ENCODE measurements at regions not wholly inside any gene's neighbourhood (a gene's known extent, or its start where the extent isn't known, plus 50 kb on each side); places are given as distances from the start of the nearest gene placed in this dataset.

DNA sequence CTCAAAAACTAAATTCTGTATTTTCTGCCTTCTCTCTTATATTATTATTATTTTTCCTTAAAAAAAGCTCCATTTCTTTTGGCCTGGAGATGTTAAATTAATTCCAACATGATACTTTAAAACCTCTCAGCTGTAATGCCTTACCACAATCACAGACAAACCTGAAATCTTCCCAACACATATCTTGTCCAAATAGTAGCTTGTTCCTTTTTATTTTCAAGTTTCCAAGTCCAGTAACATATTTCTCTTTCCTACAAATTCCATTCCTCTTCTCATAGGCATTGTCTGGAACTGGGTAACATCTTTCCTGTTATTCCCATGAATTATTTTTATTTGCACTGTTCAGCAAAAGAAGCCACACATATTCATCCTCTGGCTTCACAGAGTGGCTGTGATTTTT, 137.0 kb downstream of the SLITRK6 start:
- Histone ChIP-seq H2AFZ (no peak overlapping the region), H3K79me2 (ENCODE audit: low read depth) (no peaks in the 10 kb centered on the region), H3K4me2 (no peak overlapping the region), H3K4me1 (replicated peaks; ENCODE audit: insufficient read depth) (no peaks in the 10 kb centered on the region; the same call in 1 of the 2 replicates), H3K27me3 (ENCODE audit: insufficient read depth, low read depth) (no peaks in the 10 kb centered on the region), H3K9me3 (ENCODE audit: insufficient read depth, low read depth) (0 out of 2 replicates have a peak, but pooled peaks cover 4% of the 10 kb centered on the region), H4K20me1 (ENCODE audit: insufficient read depth) (no peaks in the 10 kb centered on the region), H3K36me3 (ENCODE audit: low read depth) (no peaks in the 10 kb centered on the region), H3K9me2 (ENCODE audit: insufficient read depth) (no peaks in the 10 kb centered on the region; the same call in 1 of the 2 replicates), H3K27ac (no peak overlapping the region), H3F3A (ENCODE audit: insufficient read depth, low read depth) (no peaks in the 10 kb centered on the region), H3K4me3 (no peak overlapping the region)
- ChIA-PET POLR2A (ENCODE audit: unreplicated experiment) (no interaction called here), CTCF (no interaction called here)
- BruUV-seq (replicated peaks), result no TSS peak
- no peak for TF ChIP-seq EZH2 (IDR thresholded peaks at IDR 0.05; ENCODE audit: low read depth)
- intact Hi-C loops (cut with micrococcal nuclease; ENCODE audit: unreplicated experiment), result no loop called here
- DNase-seq, result no peak

DNA sequence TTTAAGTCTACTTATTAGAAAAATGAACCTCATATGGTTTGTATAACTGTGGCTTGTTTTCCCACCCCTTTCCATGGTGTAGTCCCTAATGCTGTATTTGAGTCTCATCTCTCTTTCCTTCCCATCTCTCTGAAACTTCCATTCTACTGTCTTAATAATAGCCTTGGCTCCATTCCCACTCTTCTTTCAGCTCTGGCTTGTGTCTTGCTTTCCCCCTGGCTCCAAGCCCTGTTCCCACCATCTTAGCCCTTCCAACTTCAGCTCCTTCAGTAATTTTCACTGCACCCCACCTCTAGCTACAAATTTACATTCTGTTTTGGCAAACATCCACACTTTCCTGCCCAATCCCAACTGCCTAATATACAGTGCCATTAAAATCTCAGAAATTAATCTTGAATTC, 137.5 kb downstream of the SLITRK6 start:
- intact Hi-C loops (cut with micrococcal nuclease; ENCODE audit: unreplicated experiment), result no loop called here
- H3K36me3 ChIP-seq (ENCODE audit: low read depth), result no peaks in the 10 kb centered on the region
- no peaks in the 10 kb centered on the region for H4K20me1 ChIP-seq (ENCODE audit: insufficient read depth)
- no peak overlapping the region for H3K27ac ChIP-seq
- CTCF ChIA-PET, result no interaction called here
- H3K4me2 ChIP-seq, result no peak overlapping the region
- TF ChIP-seq EZH2 (IDR thresholded peaks at IDR 0.05; ENCODE audit: low read depth), result no peak
- no TSS peak for BruUV-seq (replicated peaks)
- no peaks in the 10 kb centered on the region; the same call in 1 of the 2 replicates for H3K4me1 ChIP-seq (replicated peaks; ENCODE audit: insufficient read depth)
- POLR2A ChIA-PET (ENCODE audit: unreplicated experiment), result no interaction called here
- 0 out of 2 replicates have a peak, but pooled peaks cover 4% of the 10 kb centered on the region for H3K9me3 ChIP-seq (ENCODE audit: insufficient read depth, low read depth)
- H3K27me3 ChIP-seq (ENCODE audit: insufficient read depth, low read depth), result no peaks in the 10 kb centered on the region
- no peak for DNase-seq
- H3F3A ChIP-seq (ENCODE audit: insufficient read depth, low read depth), result no peaks in the 10 kb centered on the region
- no peaks in the 10 kb centered on the region; the same call in 1 of the 2 replicates for H3K9me2 ChIP-seq (ENCODE audit: insufficient read depth)
- no peaks in the 10 kb centered on the region for H3K79me2 ChIP-seq (ENCODE audit: low read depth)
- no peak overlapping the region for H3K4me3 ChIP-seq
- H2AFZ ChIP-seq, result no peak overlapping the region

DNA sequence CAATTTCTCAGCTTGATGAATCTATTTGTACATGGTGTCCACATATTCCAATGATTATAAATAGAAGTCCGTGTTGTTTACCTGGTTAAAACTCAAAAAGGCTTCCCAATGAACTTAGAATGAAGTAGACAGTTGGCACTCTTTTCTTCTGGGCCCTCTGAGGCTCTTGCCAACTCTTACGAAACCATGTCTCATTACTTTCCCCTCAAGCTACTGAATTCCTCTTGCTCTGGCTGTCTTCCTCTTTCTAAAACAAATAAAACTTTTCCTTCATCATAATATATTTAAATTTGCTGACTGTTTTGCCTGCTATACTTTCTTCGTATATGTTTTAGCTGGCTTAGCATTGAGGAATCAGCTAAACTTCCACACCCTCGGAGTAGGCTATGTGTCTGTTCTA, 139.7 kb downstream of the SLITRK6 start:
- H3K4me2 ChIP-seq, result no peak overlapping the region
- H3K9me3 ChIP-seq (ENCODE audit: insufficient read depth, low read depth), result 0 out of 2 replicates have a peak, but pooled peaks cover 1% of the 10 kb centered on the region
- POLR2A ChIA-PET (ENCODE audit: unreplicated experiment), result no interaction called here
- DNase-seq, result no peak
- no peaks in the 10 kb centered on the region for H3K79me2 ChIP-seq (ENCODE audit: low read depth)
- H3K4me3 ChIP-seq, result no peak overlapping the region
- H3K27ac ChIP-seq, result no peak overlapping the region
- intact Hi-C loops (cut with micrococcal nuclease; ENCODE audit: unreplicated experiment), result no loop called here
- no peaks in the 10 kb centered on the region for H3K36me3 ChIP-seq (ENCODE audit: low read depth)
- no peaks in the 10 kb centered on the region for H3K4me1 ChIP-seq (replicated peaks; ENCODE audit: insufficient read depth)
- TF ChIP-seq, protein P1, sequence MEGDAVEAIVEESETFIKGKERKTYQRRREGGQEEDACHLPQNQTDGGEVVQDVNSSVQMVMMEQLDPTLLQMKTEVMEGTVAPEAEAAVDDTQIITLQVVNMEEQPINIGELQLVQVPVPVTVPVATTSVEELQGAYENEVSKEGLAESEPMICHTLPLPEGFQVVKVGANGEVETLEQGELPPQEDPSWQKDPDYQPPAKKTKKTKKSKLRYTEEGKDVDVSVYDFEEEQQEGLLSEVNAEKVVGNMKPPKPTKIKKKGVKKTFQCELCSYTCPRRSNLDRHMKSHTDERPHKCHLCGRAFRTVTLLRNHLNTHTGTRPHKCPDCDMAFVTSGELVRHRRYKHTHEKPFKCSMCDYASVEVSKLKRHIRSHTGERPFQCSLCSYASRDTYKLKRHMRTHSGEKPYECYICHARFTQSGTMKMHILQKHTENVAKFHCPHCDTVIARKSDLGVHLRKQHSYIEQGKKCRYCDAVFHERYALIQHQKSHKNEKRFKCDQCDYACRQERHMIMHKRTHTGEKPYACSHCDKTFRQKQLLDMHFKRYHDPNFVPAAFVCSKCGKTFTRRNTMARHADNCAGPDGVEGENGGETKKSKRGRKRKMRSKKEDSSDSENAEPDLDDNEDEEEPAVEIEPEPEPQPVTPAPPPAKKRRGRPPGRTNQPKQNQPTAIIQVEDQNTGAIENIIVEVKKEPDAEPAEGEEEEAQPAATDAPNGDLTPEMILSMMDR (conservative IDR thresholded peaks at IDR 0.05), result no peak
- no peak for TF ChIP-seq EZH2 (IDR thresholded peaks at IDR 0.05; ENCODE audit: low read depth)
- no peaks in the 10 kb centered on the region; the same call in 1 of the 2 replicates for H3K9me2 ChIP-seq (ENCODE audit: insufficient read depth)
- H3K27me3 ChIP-seq (ENCODE audit: insufficient read depth, low read depth), result no peaks in the 10 kb centered on the region
- H2AFZ ChIP-seq, result no peak overlapping the region; the same call in 1 of the 2 replicates
- no peaks in the 10 kb centered on the region for H4K20me1 ChIP-seq (ENCODE audit: insufficient read depth)
- H3F3A ChIP-seq (ENCODE audit: insufficient read depth, low read depth), result no peaks in the 10 kb centered on the region
- no TSS peak for BruUV-seq (replicated peaks)
- CTCF ChIA-PET, result no interaction called here

DNA sequence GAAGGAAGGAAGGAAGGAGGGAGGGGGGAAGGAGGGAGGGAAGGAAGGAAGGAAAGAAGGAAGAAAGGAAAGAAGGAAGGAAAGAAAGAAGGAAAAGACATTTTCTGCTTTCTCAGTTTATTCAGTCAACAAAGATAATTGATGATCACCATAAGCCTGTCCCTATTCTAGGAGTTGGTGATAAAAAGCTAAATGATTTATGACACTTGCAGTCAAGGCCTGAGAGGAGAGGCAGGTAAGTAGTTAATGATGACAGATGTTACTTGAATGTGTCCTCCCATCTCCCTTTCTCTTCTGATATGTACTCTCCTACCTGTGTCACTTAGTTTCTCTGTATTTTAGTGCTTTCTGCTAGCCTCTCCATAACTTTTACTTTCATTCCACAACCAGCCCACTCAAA, 141.3 kb downstream of the SLITRK6 start:
- no TSS peak for BruUV-seq (replicated peaks)
- Histone ChIP-seq H3K36me3 (ENCODE audit: low read depth) (no peaks in the 10 kb centered on the region), H3K4me3 (no peak overlapping the region), H3K4me1 (replicated peaks; ENCODE audit: insufficient read depth) (no peaks in the 10 kb centered on the region), H3K9me2 (ENCODE audit: insufficient read depth) (no peaks in the 10 kb centered on the region), H3K79me2 (ENCODE audit: low read depth) (no peaks in the 10 kb centered on the region), H2AFZ (no peak overlapping the region), H3F3A (ENCODE audit: insufficient read depth, low read depth) (no peaks in the 10 kb centered on the region), H3K4me2 (no peak overlapping the region), H3K27ac (no peak overlapping the region), H3K9me3 (ENCODE audit: insufficient read depth, low read depth) (no peaks in the 10 kb centered on the region), H4K20me1 (ENCODE audit: insufficient read depth) (no peaks in the 10 kb centered on the region), H3K27me3 (ENCODE audit: insufficient read depth, low read depth) (no peaks in the 10 kb centered on the region)
- intact Hi-C loops (cut with micrococcal nuclease; ENCODE audit: unreplicated experiment), result no loop called here
- TF ChIP-seq EZH2 (IDR thresholded peaks at IDR 0.05; ENCODE audit: low read depth), result no peak
- TF ChIP-seq, protein P1 (conservative IDR thresholded peaks at IDR 0.05), result no peak
- ChIA-PET CTCF (no interaction called here), POLR2A (ENCODE audit: unreplicated experiment) (no interaction called here)
- DNase-seq, result no peak

All from PC-9 (cell line).